ENCODE measurements at regions not wholly inside any gene's neighbourhood (a gene's known extent, or its start where the extent isn't known, plus 50 kb on each side); places are given as distances from the start of the nearest gene placed in this dataset.

- no peak overlapping the region for H3K9ac ChIP-seq (ENCODE audit: low read length)
- no peaks in the 10 kb centered on the region for H3K27me3 ChIP-seq (ENCODE audit: insufficient read depth, low read length)
- H3K4me1 ChIP-seq (ENCODE audit: insufficient read depth, low read length, severe bottlenecking), result no peaks in the 10 kb centered on the region
Measured at GRCh38 chr14:48586099-48586498, 910.7 kb upstream of the MDGA2 start.

GRCh38 chr14:48584031-48584430 lies 908.6 kb upstream of the MDGA2 start:
- H3K36me3 ChIP-seq (ENCODE audit: insufficient read depth, low read length), result no peaks in the 10 kb centered on the region
- H3K4me1 ChIP-seq (ENCODE audit: insufficient read depth, low read length, severe bottlenecking), result no peaks in the 10 kb centered on the region
- no peak overlapping the region for H2AFZ ChIP-seq (ENCODE audit: low read length)
- H4K20me1 ChIP-seq (ENCODE audit: insufficient read depth, low read length), result no peaks in the 10 kb centered on the region
- no peak overlapping the region for H3K9ac ChIP-seq (ENCODE audit: low read length)
- TF ChIP-seq EZH2 (IDR thresholded peaks at IDR 0.05; ENCODE audit: borderline replicate concordance, low read length) (no peak), CTCF (IDR thresholded peaks at IDR 0.05; ENCODE audit: low read length) (no peak)
- H3K4me2 ChIP-seq (ENCODE audit: low read length), result no peak overlapping the region
- no peaks in the 10 kb centered on the region for H3K9me3 ChIP-seq (ENCODE audit: low read length)
- H3K9me2 ChIP-seq (ENCODE audit: low read depth, low read length), result no peaks in the 10 kb centered on the region
- H3K27me3 ChIP-seq (ENCODE audit: insufficient read depth, low read length), result no peaks in the 10 kb centered on the region
- no peaks in the 10 kb centered on the region for H3K79me2 ChIP-seq (ENCODE audit: insufficient read depth, low read length)
- H3F3A ChIP-seq (ENCODE audit: insufficient read depth, low read length), result no peaks in the 10 kb centered on the region
- no peak overlapping the region for H3K27ac ChIP-seq (ENCODE audit: low read depth, low read length, poor library complexity, severe bottlenecking)
- H3K4me3 ChIP-seq (ENCODE audit: low read depth, low read length, poor library complexity, severe bottlenecking), result no peak overlapping the region

More at GRCh38 chr14:48586099-48586498, 910.7 kb upstream of the MDGA2 start:
- TF ChIP-seq EZH2 (IDR thresholded peaks at IDR 0.05; ENCODE audit: borderline replicate concordance, low read length) (no peak), CTCF (IDR thresholded peaks at IDR 0.05; ENCODE audit: low read length) (no peak)
- no peak overlapping the region for H3K4me3 ChIP-seq (ENCODE audit: low read depth, low read length, poor library complexity, severe bottlenecking)
- no peaks in the 10 kb centered on the region for H3K36me3 ChIP-seq (ENCODE audit: insufficient read depth, low read length)
- no peak overlapping the region for H2AFZ ChIP-seq (ENCODE audit: low read length)
- H3K9me3 ChIP-seq (ENCODE audit: low read length), result no peaks in the 10 kb centered on the region
- no peak overlapping the region for H3K4me2 ChIP-seq (ENCODE audit: low read length)
- H4K20me1 ChIP-seq (ENCODE audit: insufficient read depth, low read length), result no peaks in the 10 kb centered on the region
- H3K27ac ChIP-seq (ENCODE audit: low read depth, low read length, poor library complexity, severe bottlenecking), result no peak overlapping the region
- no peaks in the 10 kb centered on the region for H3K9me2 ChIP-seq (ENCODE audit: low read depth, low read length)
- H3F3A ChIP-seq (ENCODE audit: insufficient read depth, low read length), result no peaks in the 10 kb centered on the region
- no peaks in the 10 kb centered on the region for H3K79me2 ChIP-seq (ENCODE audit: insufficient read depth, low read length)

- Histone ChIP-seq H3K9me2 (ENCODE audit: low read depth, low read length) (no peaks in the 10 kb centered on the region), H3K9ac (ENCODE audit: low read length) (no peak overlapping the region), H3K36me3 (ENCODE audit: insufficient read depth, low read length) (no peaks in the 10 kb centered on the region), H3K9me3 (ENCODE audit: low read length) (no peaks in the 10 kb centered on the region), H3K27me3 (ENCODE audit: insufficient read depth, low read length) (no peaks in the 10 kb centered on the region), H3K79me2 (ENCODE audit: insufficient read depth, low read length) (no peaks in the 10 kb centered on the region), H3K27ac (ENCODE audit: low read depth, low read length, poor library complexity, severe bottlenecking) (no peak overlapping the region), H3K4me3 (ENCODE audit: low read depth, low read length, poor library complexity, severe bottlenecking) (no peak overlapping the region), H3K4me1 (ENCODE audit: insufficient read depth, low read length, severe bottlenecking) (no peaks in the 10 kb centered on the region), H3K4me2 (ENCODE audit: low read length) (no peak overlapping the region), H4K20me1 (ENCODE audit: insufficient read depth, low read length) (no peaks in the 10 kb centered on the region), H3F3A (ENCODE audit: insufficient read depth, low read length) (no peaks in the 10 kb centered on the region), H2AFZ (ENCODE audit: low read length) (no peak overlapping the region)
- TF ChIP-seq EZH2 (IDR thresholded peaks at IDR 0.05; ENCODE audit: borderline replicate concordance, low read length) (no peak), CTCF (IDR thresholded peaks at IDR 0.05; ENCODE audit: low read length) (no peak)
Measured at GRCh38 chr14:48582938-48583337, 907.5 kb upstream of the MDGA2 start.
